LoVo (cell line): ENCODE measurements at regions not wholly inside any gene's neighbourhood (a gene's known extent, or its start where the extent isn't known, plus 50 kb on each side); places are given as distances from the start of the nearest gene placed in this dataset.
"Not testable (repeated sequence)": the region's sequence is repeated elsewhere in the genome, so short reads cannot be mapped to it uniquely, and the experiment has no call there.

Experiments
- DNase-seq: peaks from one replicate; pipeline ENCODE4 v3.0.0-alpha.2; 2016; ENCODE audit warnings: low spot score

DNA sequence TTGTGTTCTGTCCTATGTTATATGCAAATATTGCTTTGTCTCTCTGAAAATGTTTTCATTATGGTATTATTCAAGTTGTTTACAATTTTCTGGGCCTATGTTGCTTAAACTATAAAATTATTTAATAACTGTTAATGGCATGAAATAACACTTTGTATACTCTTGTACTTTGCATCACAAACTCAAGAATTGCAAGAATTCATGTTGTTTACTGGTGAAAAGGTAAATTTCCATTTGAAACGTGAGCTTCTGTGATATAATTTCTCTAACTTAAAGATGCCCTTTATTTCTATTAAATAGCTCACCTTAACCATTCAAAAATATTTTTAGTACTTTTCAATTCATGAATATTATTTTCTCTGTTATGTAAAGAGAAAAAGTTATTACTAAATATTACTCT lies 1504.2 kb downstream of the SUCLG1 start:
- DNase-seq: no peak

DNA sequence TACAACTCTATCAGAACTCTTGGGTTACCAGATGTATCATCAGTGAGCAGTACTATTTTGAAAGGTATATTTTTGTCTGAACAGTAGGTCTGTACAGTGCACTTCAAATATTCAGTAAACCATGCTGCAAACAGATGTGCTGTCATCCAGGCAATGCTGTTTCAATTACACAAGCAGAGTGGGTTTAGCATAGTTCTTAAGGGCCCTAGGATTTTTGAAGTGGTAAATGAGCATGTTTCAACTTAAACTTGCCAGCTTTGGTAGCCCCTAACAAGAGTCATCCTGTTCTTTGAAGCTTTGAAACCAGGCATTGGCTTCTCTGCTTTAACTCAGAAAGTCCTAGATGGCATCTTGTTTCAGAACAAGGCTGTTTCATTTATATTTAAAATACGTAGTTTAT lies 1519.9 kb downstream of the SUCLG1 start:
- no peak for DNase-seq

DNA sequence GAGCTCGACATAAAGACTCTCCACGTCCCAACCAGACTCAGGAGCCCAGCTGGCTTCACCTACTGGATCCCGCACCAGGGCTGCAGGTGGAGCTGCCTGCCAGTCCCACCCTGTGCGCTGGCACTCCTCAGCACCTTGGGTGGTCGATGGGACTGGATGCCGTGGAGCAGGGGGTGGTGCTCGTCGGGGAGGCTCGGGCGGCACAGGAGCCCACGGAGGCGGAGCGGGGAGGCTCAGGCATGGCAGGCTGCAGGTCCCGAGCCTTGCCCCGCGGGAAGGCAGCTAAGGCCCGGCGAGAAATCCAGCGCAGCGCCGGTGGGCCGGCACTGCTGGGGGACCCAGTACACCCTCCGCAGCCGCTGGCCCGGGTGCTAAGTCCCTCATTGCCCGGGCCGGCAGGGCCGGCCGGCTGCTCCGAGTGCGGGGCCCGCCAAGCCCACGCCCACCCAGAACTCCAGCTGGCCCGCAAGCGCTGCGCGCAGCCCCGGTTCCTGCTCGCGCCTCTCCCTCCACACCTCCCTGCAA lies 1520.7 kb downstream of the SUCLG1 start:
- not testable (repeated sequence) for DNase-seq

DNA sequence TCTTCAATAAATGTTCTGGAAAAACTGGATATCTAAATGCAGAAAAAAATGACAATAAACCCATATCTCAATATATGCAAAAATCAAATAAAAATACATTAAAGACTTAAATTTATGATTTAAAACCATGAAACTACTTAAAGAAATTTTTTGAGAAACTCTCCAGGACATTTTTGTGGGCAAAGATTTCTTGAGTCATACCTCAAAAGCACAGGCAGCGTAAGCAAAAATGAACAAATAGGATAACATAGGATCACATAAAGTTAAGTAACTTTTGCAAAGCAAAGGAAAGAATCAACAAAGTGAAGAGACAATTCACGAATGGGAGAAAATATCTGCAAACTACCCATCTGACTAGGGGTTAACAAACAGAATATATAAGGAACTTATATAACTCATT lies 1545.5 kb downstream of the SUCLG1 start:
- no peak for DNase-seq

DNA sequence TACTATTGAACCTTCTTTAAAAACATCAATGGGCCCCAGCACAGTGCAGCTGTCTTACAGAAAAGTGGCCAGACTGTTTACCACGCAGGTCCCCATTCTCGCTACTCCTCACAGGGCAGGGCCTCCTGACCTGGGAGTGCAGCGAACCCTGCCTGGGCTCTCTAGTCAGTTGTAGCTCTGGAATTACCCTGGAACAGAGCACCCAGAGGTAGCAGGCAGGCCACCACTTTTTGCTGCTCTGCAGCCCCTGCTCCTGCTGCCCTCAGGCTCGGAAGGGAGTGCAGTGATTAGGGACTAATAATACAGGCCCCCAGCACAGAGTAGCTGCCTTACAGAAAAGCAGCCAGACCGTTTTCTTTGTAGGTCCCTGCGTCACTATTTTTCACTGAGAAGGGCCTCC lies 1563.0 kb downstream of the SUCLG1 start:
- no peak for DNase-seq

DNA sequence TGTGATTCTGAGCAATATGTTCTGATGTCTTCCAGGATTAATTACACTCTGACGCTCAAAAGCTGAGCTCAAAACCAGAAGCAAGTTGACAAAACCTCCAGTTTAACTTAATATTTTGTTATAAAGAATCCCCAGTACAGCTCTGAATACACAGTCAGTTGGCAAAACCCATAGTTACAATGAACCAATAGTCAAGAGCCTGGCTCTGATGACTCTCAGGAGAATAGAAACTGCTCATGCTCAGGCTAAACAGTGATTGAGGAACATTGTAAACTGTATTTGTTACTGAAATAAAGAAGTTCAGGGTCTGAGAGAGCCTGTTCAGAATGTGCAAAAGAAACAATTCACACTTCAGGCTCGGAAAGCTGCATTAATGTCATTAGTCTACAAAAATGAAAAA lies 1565.9 kb downstream of the SUCLG1 start:
- no peak for DNase-seq

DNA sequence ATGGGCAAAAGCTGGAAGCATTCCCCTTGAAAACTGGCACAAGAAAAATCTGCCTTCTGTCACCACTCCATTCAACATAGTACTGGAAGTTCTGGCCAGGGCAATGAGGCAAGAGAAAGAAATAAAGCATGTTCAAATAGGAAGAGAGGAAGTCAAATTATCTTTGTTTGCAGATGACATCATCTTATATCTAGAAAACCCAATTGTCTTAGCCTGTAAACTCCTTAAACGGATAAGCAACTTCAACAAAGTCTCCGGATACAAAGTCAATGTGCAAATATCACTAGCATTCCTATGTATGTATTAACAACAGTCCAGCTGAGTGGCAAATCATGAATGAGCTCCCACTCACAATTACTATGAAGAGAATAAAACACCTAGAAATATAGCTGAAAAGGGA lies 1579.3 kb downstream of the SUCLG1 start:
- DNase-seq: no peak

DNA sequence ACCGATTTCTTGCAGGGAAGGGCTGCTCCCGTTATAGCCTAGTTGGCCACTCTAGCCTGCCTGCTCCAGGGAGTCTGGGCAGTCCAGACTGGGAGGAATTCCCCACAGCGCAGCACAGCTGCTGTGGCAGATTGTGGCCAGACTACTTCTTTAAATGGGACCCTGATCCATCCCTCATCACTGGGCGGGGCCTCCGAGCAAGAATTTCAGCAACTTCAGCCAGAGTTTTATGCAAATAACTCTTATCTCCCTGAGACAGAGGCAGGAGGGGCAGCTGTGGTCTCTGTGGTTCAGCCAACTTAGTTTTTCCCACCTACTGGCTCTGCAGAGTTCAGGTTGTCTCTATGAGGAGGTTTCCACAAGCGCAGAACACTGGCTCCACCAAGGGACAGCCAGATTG lies 1583.2 kb downstream of the SUCLG1 start:
- DNase-seq: no peak

DNA sequence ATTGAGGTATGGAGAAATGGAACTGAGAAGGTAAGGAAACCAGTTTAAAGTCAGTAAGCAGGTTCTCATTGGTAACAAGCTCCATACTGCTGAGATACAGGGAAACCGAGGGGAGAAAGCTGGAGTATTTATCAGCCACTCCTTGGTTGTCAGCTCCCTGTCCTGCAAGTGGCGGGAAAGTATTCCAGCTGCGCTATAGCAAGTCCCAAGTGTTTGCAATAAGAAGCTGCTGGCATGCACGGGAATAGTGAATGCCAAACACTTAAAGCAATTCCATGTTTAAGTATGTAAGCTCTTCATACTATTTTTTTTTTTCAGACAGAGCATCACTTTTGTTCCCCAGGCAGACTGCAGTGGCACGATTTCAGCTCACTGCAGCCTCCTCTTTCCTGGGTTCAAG lies 1601.1 kb downstream of the SUCLG1 start:
- DNase-seq: no peak

DNA sequence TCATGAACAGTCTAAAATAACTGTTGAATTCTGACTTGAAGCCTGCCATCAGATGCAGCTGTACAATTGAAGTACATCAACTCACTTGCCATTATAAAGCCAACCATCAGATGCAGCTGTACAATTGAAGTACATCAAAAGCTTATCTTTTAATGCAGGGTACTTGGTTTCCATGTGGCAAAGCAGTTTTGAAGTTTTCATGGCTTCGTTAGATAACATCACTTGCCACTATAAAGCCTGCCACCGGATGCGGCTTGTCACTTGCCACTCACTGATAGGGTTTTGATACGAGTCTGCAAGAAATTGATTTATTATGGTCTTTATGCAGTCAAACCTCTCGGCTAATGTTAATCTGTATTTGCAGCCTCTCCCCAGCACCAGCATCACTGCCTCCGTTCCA lies 1605.8 kb downstream of the SUCLG1 start:
- no peak for DNase-seq

DNA sequence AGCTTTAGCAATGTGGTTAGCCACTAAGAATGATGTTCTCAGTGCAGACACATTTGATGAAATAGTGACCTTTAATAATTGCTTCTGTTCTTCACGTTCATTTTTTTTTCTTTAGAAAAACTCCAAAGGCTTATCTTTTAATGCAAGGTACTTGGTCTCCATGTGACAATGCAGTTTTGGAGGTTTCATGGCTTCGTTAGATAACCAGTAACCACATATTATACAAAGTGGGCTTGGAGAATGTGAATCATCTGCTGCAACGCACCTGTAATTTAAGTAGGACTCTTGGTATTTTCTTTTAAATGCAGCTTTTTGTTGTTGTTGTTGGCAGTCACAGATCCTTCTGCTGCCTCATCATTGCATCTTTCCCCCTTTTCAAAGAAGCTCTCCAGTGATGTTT lies 1606.3 kb downstream of the SUCLG1 start:
- DNase-seq: no peak

DNA sequence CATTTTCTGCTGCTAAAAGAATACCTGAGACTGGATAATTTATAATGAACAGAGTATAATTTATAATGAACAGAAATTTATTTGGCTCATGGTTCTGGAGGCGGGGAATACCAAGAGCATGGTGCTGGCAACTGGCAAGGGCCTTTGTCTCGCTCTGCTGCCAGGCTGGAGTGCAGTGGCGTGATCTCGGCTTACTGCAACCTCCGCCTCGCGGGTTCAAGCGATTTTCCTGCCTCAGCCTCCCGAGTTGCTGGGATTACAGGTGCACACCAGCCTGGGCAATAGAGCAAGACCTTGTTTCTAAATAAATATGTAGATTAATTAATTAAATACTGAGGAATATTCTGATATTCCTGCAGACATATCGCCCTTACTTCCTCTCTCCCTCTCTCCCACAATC lies 1610.8 kb downstream of the SUCLG1 start:
- DNase-seq: no peak

DNA sequence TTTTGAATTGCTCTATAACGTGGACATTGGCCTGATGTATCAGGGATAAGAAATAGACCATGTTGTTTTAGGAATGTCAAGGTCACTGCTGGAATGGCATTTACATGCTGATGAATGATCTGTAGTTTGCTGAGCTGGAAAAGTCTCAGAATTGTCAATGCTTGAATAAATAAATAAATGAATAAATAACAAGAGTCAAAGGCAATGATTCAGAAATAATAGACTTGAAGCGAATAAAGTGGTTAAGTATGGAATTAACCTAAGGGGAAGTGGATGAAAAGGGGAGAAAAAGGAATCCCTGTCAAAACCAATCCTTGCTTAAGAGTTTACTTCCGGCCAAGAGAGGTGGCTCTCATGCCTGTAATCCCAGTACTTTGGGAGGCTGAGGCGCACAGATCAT lies 1620.0 kb downstream of the SUCLG1 start:
- DNase-seq: no peak

DNA sequence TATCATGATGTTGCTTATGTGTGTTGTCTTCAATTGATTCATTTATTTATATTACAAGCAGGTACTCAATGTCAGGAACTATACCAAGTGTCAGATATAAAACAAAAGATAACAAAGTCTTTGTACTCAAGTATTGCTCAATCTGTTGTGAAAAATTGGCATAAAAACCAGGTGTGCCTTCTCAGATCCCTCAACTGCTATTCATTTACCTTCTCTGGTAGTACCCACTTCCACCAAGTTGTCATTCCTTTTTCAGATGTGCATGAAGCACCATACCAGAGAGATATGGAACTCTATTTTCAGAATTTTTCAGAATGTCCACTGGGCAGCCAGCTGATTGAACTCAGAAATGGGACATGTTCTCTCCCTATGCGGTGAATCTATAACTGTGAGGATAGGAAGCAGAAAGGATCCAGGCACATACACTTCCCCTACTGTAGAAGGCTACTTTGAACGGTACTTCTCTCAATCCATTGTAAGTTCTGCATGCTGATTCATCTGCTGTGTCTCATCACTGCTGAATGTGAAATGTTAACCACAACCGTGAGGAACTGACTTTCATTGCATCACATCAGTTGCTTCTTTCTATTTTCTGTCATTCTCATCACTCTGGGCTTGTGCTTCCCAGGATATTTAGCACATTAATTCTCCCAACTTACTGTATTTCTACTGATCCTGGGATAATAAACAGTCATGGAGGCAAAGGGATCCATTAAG lies 1621.3 kb downstream of the SUCLG1 start:
- no peak for DNase-seq

DNA sequence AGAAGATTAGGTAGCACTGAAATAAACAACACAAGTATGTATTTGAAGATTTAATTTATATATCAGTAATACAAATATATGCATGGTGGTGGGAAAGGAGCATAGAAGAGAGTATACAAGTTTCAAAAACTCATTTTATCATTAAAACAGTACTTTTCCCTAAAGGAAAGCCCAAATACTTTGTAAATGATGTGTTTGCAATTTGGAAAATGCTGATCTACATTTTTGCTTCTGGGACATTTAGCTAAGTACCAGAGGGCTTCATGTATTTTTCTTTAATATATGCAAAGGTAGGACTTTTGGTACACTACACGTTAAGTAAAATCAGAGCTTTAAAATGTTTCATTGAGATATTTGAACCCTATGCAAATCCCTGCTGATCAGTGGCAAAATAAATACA lies 1624.2 kb downstream of the SUCLG1 start:
- DNase-seq: no peak

DNA sequence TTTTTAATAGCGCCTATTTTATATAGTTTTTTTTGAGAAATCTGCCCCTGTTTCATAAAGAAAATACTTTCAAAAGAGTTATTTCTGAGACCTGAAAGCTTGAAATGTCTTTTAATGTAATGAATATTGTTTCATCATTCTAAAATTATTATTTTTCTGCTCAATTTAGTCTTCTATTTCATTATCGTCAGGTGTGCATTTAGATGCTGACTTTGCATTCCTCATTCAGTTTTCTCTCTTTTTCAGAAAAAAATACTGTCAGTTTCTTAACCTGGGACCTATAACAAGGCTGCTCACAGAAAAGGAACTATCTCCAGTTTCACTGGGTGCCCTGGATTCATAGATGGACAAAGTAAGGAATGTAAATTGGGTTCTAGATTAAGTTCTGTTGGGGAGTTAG lies 1631.7 kb downstream of the SUCLG1 start:
- no peak for DNase-seq

DNA sequence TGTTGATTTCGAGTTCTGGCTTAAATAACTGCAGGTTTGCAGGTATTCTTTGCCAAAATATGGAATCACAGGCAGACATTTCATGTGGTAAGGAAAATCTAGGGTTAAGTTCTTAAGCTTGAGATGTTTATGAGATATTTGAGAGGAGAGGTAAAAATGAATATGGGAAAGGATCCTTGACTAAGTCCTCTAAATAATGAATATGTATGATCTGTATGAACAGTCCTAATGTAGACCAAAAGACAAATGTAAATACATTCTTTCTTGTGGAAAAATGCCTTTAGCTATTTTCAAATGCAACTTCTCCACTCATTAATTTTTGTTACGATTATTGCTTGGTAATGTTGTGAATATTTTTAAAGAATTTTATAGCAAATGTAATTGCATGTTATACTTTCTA lies 1632.6 kb downstream of the SUCLG1 start:
- no peak for DNase-seq

DNA sequence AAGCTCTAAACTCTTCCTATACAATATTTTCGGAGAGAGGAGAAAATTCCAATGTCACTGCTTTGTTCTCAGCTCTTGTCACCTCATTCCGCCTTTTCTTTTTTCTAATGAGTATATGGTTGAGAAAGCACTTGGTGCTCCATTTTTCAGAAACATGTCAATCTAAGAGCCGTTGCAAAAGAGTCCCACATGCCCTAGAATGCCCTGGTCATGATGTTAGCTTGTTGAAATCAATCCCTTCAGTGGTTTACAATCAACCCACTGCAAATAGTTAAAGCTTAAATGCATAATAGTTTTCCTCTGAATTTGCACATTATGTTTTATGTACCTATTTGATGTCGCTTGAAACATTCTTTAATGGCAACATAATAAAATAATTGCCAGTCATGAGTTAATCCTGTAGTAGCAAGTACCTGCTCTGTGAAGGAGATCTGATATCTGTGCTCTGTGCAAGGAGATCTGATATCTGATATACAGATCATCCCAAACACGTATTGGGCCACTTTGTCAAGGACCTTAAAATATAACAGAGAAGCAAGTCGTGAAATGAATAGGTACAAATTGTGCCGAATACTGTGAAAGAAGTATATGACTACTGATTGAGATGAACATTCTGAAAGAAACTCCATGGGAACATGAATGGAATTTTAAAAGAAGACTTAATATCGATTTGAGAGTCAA lies 1633.5 kb downstream of the SUCLG1 start:
- no peak for DNase-seq

DNA sequence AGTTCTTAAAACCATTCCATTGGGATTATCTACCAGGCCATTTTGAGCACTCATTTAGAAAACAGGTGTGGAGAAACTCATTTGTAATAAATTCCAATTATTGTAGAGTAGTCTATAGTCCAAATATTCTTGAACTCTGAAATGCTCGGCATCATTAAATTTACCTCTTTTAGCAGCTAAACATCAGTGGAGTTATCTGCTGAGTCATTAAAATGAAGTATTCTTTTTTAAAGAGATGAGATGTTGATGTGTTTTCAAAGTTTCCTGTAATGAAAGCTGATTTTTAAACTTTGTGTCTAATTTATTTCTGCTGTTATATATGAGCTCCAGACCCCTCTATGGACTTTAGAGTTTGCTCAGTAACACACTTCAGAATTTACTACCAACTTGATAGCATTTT lies 1635.2 kb downstream of the SUCLG1 start:
- no peak for DNase-seq

DNA sequence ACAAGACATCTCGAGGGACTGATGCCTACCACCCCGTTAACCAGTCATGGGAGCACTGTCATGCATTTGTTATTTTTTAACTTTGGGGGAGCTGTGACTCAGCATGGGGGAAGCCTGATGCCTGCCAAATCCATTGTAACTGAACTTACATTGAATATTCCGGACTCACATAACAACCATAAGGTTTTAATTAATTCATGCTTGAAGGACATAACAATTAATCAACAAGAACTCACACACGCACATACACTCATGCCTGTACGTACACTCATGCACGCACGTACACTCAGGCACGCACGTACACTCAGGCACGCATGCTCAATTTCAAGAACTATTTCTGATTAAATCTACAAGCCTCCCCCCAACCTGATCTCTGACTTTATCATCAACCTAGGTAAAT lies 1639.1 kb downstream of the SUCLG1 start:
- DNase-seq: no peak

DNA sequence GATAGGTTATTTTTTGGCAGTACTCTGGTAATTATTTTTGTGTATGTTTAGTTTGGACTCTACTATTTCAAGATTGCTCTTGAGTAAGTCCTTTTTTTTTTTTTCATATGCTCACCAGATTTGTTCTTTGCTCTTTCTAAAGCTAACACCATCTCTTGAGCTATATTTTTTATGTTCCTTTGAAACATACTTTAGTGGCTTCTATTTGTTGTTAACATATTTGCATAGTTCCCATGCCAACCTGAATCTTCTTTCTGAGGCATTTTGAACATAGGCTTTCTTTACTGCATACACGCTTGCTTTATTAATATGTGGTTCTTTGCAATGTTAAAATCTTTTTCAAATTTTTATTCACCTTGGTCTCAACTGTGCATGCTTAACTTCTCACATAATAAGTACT lies 1644.9 kb downstream of the SUCLG1 start:
- no peak for DNase-seq

DNA sequence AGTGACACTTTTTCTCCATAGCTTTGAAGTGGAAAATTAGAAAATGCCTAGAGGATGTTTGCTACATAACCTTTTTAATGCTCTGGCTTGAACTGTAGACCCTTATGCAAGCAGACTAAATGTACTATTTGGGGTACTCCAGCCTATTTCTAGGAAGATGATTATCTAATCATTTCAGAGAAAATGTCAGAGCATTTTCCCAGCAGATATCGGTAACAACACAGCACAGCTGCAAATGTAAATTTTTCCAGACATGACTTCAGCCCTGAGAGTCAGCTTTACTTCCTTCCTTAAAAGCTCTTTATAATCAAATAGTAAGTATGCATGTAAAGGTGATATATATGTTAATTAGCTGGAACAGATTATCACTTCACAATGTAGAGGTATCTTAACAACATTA lies 1647.1 kb downstream of the SUCLG1 start:
- DNase-seq: no peak

DNA sequence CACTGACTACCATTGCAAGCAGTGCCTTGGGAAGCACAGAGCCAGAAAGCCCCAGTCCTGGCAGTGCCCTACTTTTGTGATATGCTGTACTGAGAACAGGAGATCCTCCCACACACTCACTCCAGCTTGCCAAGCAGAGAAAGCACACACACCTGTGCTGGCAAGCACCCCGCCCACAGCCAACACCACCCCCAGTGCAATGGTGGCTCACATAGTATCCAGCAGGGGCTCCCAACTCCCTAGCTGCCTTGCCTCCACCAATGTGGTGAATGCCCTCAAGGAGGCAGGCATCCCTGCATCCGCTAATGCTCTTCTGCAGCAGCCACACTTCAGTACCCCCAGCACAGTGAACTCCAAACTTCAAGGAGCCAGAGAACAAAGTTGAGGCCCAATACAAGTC lies 1655.8 kb downstream of the SUCLG1 start:
- DNase-seq: no peak

DNA sequence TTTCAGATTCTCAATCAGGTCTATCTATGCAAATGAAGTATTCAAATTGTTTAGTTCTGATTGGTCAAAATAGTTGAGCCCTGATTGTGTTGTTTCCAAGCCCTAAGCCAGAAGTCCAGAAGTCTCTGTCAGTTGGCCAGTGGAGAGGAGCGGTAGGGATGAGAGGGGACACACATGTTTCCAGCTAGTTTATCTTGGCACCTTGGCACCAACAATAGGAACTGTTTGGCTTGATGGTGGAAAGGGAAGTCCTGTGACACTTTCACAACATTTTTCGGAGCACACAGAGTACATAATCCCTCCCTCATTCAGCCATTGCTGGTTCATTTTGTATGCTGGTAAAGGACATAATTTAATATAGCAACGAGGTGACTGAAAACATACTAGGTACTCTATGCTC lies 1661.6 kb downstream of the SUCLG1 start:
- DNase-seq: no peak
